SK-N-SH (cell line): ENCODE measurements at regions not wholly inside any gene's neighbourhood (a gene's known extent, or its start where the extent isn't known, plus 50 kb on each side); places are given as distances from the start of the nearest gene placed in this dataset.

Source experiments
- CTCF ChIA-PET: fragments of 300-600, 350-600 bp; formaldehyde crosslinking; extraction: SDS; loops from one replicate; lab custom pipeline; 2021; lab: Yijun Ruan, JAX
- POLR2A ChIA-PET: fragments of 350-600 bp; sonication (Branson Sonifier 250); formaldehyde crosslinking; extraction: SDS; loops from one replicate; lab custom pipeline; 2020; ENCODE audit warnings: antibody characterized with exemption, inconsistent platforms; lab: Yijun Ruan, JAX
- DNase-seq: peaks from one replicate; pipeline ENCODE4 v3.0.0; 2012
- H2AFZ ChIP-seq: fragments of 200-600 bp; sonication (generic); 2 replicates; pipeline ENCODE4 v1.8.1; 2016; ENCODE audit warnings: antibody characterized with exemption, mild to moderate bottlenecking, low read depth
- H3F3A ChIP-seq: fragments of 200-600 bp; sonication (generic); replicated peaks from 2 replicates; pipeline ENCODE3; 2016; ENCODE audit warnings: antibody characterized with exemption, mild to moderate bottlenecking; ENCODE audit not compliant: insufficient read depth
- H3K27ac ChIP-seq, 2 experiments: fragments of 200-500 bp in 1 of 2; fragments of 200-600 bp in 1 of 2; sonication (Bioruptor generic) in 1 of 2; sonication (generic), shearing (Covaris generic) in 1 of 2; 2 replicates each; pipeline versions ENCODE4 v1.5.1 to v1.6.1; 2014 to 2016; ENCODE audit warnings: low read depth in 2 of 2, inconsistent platforms in 1 of 2, low read length in 1 of 2, mild to moderate bottlenecking in 1 of 2, mixed read lengths in 1 of 2
- H3K27me3 ChIP-seq: fragments of 200-600 bp; sonication (generic), shearing (Covaris generic); 2 replicates; pipeline ENCODE4 v1.6.1; 2016; ENCODE audit warnings: mixed run types; ENCODE audit not compliant: insufficient read depth
- H3K36me3 ChIP-seq, 2 experiments: fragments of 200-500 bp in 1 of 2; fragments of 200-600 bp in 1 of 2; sonication (Bioruptor generic) in 1 of 2; sonication (generic) in 1 of 2; replicated peaks in 1 of 2; 2 replicates each; pipeline versions ENCODE3 to v1.5.1; 2014 to 2016; ENCODE audit warnings: low read length in 1 of 2, mild to moderate bottlenecking in 1 of 2; ENCODE audit not compliant: insufficient read depth in 2 of 2, control insufficient read depth in 1 of 2
- H3K4me1 ChIP-seq, 2 experiments: fragments of 200-500 bp in 1 of 2; fragments of 200-600 bp in 1 of 2; sonication (Bioruptor generic) in 1 of 2; sonication (generic), shearing (Covaris generic) in 1 of 2; 2 replicates each; pipeline versions ENCODE4 v1.5.1 to v1.6.1; 2014 to 2016; ENCODE audit warnings: low read depth in 1 of 2, low read length in 1 of 2, mixed run types in 1 of 2; ENCODE audit not compliant: insufficient read depth in 2 of 2, control insufficient read depth in 1 of 2
- H3K4me2 ChIP-seq: fragments of 200-600 bp; sonication (generic), shearing (Covaris generic); 2 replicates; pipeline ENCODE4 v1.6.1; 2017; ENCODE audit warnings: mixed run types
- H3K4me3 ChIP-seq, 2 experiments: fragments of 200-500 bp in 1 of 2; fragments of 200-600 bp in 1 of 2; sonication (Bioruptor generic) in 1 of 2; sonication (generic), shearing (Covaris generic) in 1 of 2; 2 replicates each; pipeline versions ENCODE4 v1.5.1 to v1.8.1; 2014 to 2016; ENCODE audit warnings: low read depth in 2 of 2, inconsistent platforms in 1 of 2, low read length in 1 of 2, mild to moderate bottlenecking in 1 of 2, mixed read lengths in 1 of 2, moderate library complexity in 1 of 2
- H3K79me2 ChIP-seq: fragments of 200-600 bp; sonication (generic); 2 replicates; pipeline ENCODE4 v1.8.1; 2017; ENCODE audit warnings: mild to moderate bottlenecking; ENCODE audit not compliant: insufficient read depth
- H3K9ac ChIP-seq: fragments of 200-600 bp; sonication (generic); 2 replicates; pipeline ENCODE4 v1.6.1; 2017; ENCODE audit warnings: mixed run types
- H3K9me2 ChIP-seq: fragments of 200-600 bp; sonication (generic); 2 replicates; pipeline ENCODE4 v1.6.1; 2017; ENCODE audit warnings: mixed run types
- H3K9me3 ChIP-seq: fragments of 200-600 bp; sonication (generic); 2 replicates; pipeline ENCODE4 v1.6.1; 2017; ENCODE audit warnings: mixed run types, mild to moderate bottlenecking, moderate library complexity
- H4K20me1 ChIP-seq: fragments of 200-600 bp; sonication (generic); 2 replicates; pipeline ENCODE4 v1.6.1; 2017; ENCODE audit warnings: mild to moderate bottlenecking, mixed run types; ENCODE audit not compliant: insufficient read depth
- CHD2 ChIP-seq: fragments of 150-350 bp; IDR thresholded peaks from 2 replicates; pipeline ENCODE4 v1.6.1; 2018; ENCODE audit warnings: low read length; ENCODE audit not compliant: partially characterized antibody
- ELF1 ChIP-seq: IDR thresholded peaks from 2 replicates; pipeline ENCODE4 v1.4.0; 2012
- EP300 ChIP-seq, 2 experiments: IDR thresholded peaks; 2 replicates each; pipeline versions ENCODE4 v1.4.0 to v1.6.1; 2012; ENCODE audit warnings: borderline replicate concordance in 1 of 2, low read depth in 1 of 2, low read length in 1 of 2
- EZH2phosphoT487 ChIP-seq: fragments of 200-600 bp; sonication (generic); IDR thresholded peaks from 2 replicates; pipeline ENCODE4 v1.6.1; 2017; ENCODE audit warnings: low read depth, mixed run types, mild to moderate bottlenecking, antibody characterized with exemption, moderate library complexity, borderline replicate concordance
- FOSL2 ChIP-seq: IDR thresholded peaks from 2 replicates; pipeline ENCODE4 v1.4.0; 2012; ENCODE audit warnings: low read depth, mild to moderate bottlenecking, moderate library complexity, borderline replicate concordance
- GABPA ChIP-seq: IDR thresholded peaks from 2 replicates; pipeline ENCODE4 v1.4.0; 2012; ENCODE audit warnings: low read depth, mild to moderate bottlenecking
- JUND ChIP-seq: IDR thresholded peaks from 2 replicates; pipeline ENCODE4 v1.4.0; 2012
- MXI1 ChIP-seq: IDR thresholded peaks from 2 replicates; pipeline ENCODE4 v1.6.1; 2012; ENCODE audit warnings: mild to moderate bottlenecking, low read depth, low read length, improper control_type of control experiment
- NFIC ChIP-seq: IDR thresholded peaks from 2 replicates; pipeline ENCODE4 v1.4.0; 2012; ENCODE audit warnings: borderline replicate concordance
- NRF1 ChIP-seq: IDR thresholded peaks from 2 replicates; pipeline ENCODE4 v1.6.1; 2012; ENCODE audit warnings: low read depth, mild to moderate bottlenecking, low read length
- RFX5 ChIP-seq: IDR thresholded peaks from 2 replicates; pipeline ENCODE4 v1.6.1; 2012; ENCODE audit warnings: mild to moderate bottlenecking, improper control_type of control experiment, low read length
- SMC3 ChIP-seq: IDR thresholded peaks from 2 replicates; pipeline ENCODE4 v1.6.1; 2012; ENCODE audit warnings: low read depth, low read length, improper control_type of control experiment
- YY1 ChIP-seq: IDR thresholded peaks from 2 replicates; pipeline ENCODE4 v1.4.0; 2012; ENCODE audit warnings: low read depth, mild to moderate bottlenecking
- WGBS: methylation state at CpG from one replicate; pipeline ENCODE4 v1.1.6; 2017; ENCODE audit warnings: low lambda C conversion rate; 5-methylcytosine and 5-hydroxymethylcytosine counted together
- TF ChIP-seq, protein P1 (sequence below): fragments of 200-600 bp; sonication (generic); IDR thresholded peaks from 2 replicates; pipeline ENCODE4 v1.6.1; 2017; ENCODE audit warnings: antibody characterized with exemption, mild to moderate bottlenecking, moderate library complexity
- TF ChIP-seq, protein P2 (sequence below): IDR thresholded peaks from 2 replicates; pipeline ENCODE4 v1.4.0; 2012; ENCODE audit warnings: low read depth, borderline replicate concordance
- TF ChIP-seq, protein P3 (sequence below): fragments of 150-350 bp; IDR thresholded peaks from 2 replicates; pipeline ENCODE4 v1.6.1; 2017; ENCODE audit warnings: antibody characterized with exemption, low read length, low read depth, borderline replicate concordance
- TF ChIP-seq, protein P4 (sequence below): IDR thresholded peaks from 2 replicates; pipeline ENCODE4; 2012

DNA sequence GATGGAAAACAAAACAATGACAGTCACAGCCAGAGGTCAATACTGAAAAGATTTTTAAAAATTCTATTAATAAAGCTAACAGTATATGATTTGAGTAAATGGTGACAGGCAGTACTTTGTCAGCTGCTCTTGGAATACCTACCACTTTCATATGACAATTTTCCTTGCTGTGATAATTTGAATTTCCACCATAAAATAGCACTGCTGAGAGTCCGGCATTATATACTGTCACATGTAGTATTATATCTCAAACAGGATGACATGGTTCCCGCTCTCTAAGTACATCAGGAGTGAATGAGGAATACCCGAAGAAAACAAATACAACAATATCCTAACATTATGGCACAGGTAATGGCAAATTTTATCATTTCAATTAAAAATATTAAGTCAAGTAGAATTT is 146.8 kb upstream of the TMPRSS15 start:
- ChIA-PET POLR2A (no interaction called here), CTCF (no interaction called here)
- TF ChIP-seq EP300 (IDR thresholded peaks at IDR 0.05; ENCODE audit: borderline replicate concordance in 1 of 2, low read depth in 1 of 2, low read length in 1 of 2) (no peak), RFX5 (no peak), YY1 (no peak), NFIC (no peak), JUND (no peak), SMC3 (no peak), NRF1 (no peak), MXI1 (no peak), FOSL2 (no peak), GABPA (no peak), EZH2phosphoT487 (no peak), CHD2 (no peak), ELF1 (no peak)
- TF ChIP-seq, protein P1, sequence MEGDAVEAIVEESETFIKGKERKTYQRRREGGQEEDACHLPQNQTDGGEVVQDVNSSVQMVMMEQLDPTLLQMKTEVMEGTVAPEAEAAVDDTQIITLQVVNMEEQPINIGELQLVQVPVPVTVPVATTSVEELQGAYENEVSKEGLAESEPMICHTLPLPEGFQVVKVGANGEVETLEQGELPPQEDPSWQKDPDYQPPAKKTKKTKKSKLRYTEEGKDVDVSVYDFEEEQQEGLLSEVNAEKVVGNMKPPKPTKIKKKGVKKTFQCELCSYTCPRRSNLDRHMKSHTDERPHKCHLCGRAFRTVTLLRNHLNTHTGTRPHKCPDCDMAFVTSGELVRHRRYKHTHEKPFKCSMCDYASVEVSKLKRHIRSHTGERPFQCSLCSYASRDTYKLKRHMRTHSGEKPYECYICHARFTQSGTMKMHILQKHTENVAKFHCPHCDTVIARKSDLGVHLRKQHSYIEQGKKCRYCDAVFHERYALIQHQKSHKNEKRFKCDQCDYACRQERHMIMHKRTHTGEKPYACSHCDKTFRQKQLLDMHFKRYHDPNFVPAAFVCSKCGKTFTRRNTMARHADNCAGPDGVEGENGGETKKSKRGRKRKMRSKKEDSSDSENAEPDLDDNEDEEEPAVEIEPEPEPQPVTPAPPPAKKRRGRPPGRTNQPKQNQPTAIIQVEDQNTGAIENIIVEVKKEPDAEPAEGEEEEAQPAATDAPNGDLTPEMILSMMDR, result no peak
- TF ChIP-seq, protein P2, sequence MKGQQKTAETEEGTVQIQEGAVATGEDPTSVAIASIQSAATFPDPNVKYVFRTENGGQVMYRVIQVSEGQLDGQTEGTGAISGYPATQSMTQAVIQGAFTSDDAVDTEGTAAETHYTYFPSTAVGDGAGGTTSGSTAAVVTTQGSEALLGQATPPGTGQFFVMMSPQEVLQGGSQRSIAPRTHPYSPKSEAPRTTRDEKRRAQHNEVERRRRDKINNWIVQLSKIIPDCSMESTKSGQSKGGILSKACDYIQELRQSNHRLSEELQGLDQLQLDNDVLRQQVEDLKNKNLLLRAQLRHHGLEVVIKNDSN, result no peak
- TF ChIP-seq, protein P3, sequence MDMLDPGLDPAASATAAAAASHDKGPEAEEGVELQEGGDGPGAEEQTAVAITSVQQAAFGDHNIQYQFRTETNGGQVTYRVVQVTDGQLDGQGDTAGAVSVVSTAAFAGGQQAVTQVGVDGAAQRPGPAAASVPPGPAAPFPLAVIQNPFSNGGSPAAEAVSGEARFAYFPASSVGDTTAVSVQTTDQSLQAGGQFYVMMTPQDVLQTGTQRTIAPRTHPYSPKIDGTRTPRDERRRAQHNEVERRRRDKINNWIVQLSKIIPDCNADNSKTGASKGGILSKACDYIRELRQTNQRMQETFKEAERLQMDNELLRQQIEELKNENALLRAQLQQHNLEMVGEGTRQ, result no peak
- TF ChIP-seq, protein P4, sequence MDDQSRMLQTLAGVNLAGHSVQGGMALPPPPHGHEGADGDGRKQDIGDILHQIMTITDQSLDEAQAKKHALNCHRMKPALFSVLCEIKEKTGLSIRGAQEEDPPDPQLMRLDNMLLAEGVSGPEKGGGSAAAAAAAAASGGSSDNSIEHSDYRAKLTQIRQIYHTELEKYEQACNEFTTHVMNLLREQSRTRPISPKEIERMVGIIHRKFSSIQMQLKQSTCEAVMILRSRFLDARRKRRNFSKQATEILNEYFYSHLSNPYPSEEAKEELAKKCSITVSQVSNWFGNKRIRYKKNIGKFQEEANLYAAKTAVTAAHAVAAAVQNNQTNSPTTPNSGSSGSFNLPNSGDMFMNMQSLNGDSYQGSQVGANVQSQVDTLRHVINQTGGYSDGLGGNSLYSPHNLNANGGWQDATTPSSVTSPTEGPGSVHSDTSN, result no peak
- H3K36me3 ChIP-seq, result no peaks in the 10 kb centered on the region
- H3K27me3 ChIP-seq, result no peaks in the 10 kb centered on the region
- no peaks in the 10 kb centered on the region for H4K20me1 ChIP-seq
- H3K9me2 ChIP-seq, result no peaks in the 10 kb centered on the region
- no peak overlapping the region for H3K27ac ChIP-seq
- no peak overlapping the region for H3K4me2 ChIP-seq
- H3K79me2 ChIP-seq, result no peaks in the 10 kb centered on the region
- no peaks in the 10 kb centered on the region for H3K9me3 ChIP-seq
- no peak overlapping the region for H2AFZ ChIP-seq
- H3K4me1 ChIP-seq, result no peaks in the 10 kb centered on the region
- H3K9ac ChIP-seq, result no peak overlapping the region
- no peak overlapping the region for H3K4me3 ChIP-seq
- no peaks in the 10 kb centered on the region for H3F3A ChIP-seq
- DNase-seq, result no peak
- WGBS, result 33% methylated on average over 3 of the region's 3 CpGs
